GM18520 (cell line): ENCODE measurements at regions not wholly inside any gene's neighbourhood (a gene's known extent, or its start where the extent isn't known, plus 50 kb on each side); places are given as distances from the start of the nearest gene placed in this dataset.

ENCODE experiments used
- ATAC-seq: cut with Tn5 transposase; IDR thresholded peaks from one replicate; pipeline ENCODE4 v1.9.1; 2021; ENCODE audit not compliant: unreplicated experiment

- ATAC-seq = no peak
These were observed 105.4 kb upstream of the F3 start for GRCh38 chr1:94646786-94647555.

GRCh38 chr1:94646141-94646643 lies 104.6 kb upstream of the F3 start:
- no peak for ATAC-seq

GRCh38 chr1:94644352-94644751 lies 102.8 kb upstream of the F3 start:
- ATAC-seq = no peak

- ATAC-seq = no peak
These were observed 102.3 kb upstream of the F3 start for GRCh38 chr1:94643819-94644218.

GRCh38 chr1:94642617-94643321 lies 101.2 kb upstream of the F3 start:
- no peak for ATAC-seq

GRCh38 chr1:94641990-94642389 lies 100.4 kb upstream of the F3 start:
- no peak for ATAC-seq

GRCh38 chr1:94640125-94640524 lies 98.6 kb upstream of the F3 start:
- no peak for ATAC-seq

- no peak for ATAC-seq
These were observed 95.6 kb upstream of the F3 start for GRCh38 chr1:94637121-94637520.

- ATAC-seq = no peak
These were observed 95.1 kb upstream of the F3 start for GRCh38 chr1:94636624-94637023.

- ATAC-seq = no peak
These were observed 94.5 kb upstream of the F3 start for GRCh38 chr1:94636100-94636499.

GRCh38 chr1:94634977-94635416 lies 93.4 kb upstream of the F3 start:
- ATAC-seq = no peak

GRCh38 chr1:94633051-94633450 lies 91.5 kb upstream of the F3 start:
- ATAC-seq = no peak

GRCh38 chr1:94629259-94630181 lies 88.0 kb upstream of the F3 start:
- ATAC-seq = no peak

GRCh38 chr1:94628499-94628843 lies 86.9 kb upstream of the F3 start:
- ATAC-seq = no peak

- ATAC-seq = no peak
These were observed 86.4 kb upstream of the F3 start for GRCh38 chr1:94627771-94628498.

GRCh38 chr1:94624203-94624602 lies 82.6 kb upstream of the F3 start:
- ATAC-seq = no peak

- ATAC-seq = no peak
These were observed 82.1 kb upstream of the F3 start for GRCh38 chr1:94623560-94624148.

- no peak for ATAC-seq
These were observed 81.2 kb upstream of the F3 start for GRCh38 chr1:94622757-94623156.

- ATAC-seq = no peak
These were observed 80.2 kb upstream of the F3 start for GRCh38 chr1:94621802-94622201.

GRCh38 chr1:94621395-94621794 lies 79.8 kb upstream of the F3 start:
- ATAC-seq = no peak
